Psoas muscle (tissue), 7 donors: ENCODE measurements at regions not wholly inside any gene's neighbourhood (a gene's known extent, or its start where the extent isn't known, plus 50 kb on each side); places are given as distances from the start of the nearest gene placed in this dataset.

Experiments used
- ATAC-seq, 4 donors: fragments of 200-7000 bp; cut with Tn5 transposase; one replicate each; pipeline ENCODE4 v1.9.1; 2020; ENCODE audit warnings: moderate library complexity in 3 of 4, mild to moderate bottlenecking in 2 of 4
- DNase-seq, 2 donors: peaks; one replicate each; pipeline ENCODE4 v3.0.0-alpha.2; 2020
- H3K27ac ChIP-seq: fragments of 200-600 bp; one replicate; pipeline ENCODE4 v1.8.0; 2022
- H3K27me3 ChIP-seq, 3 donors: fragments of 200-600 bp in 1 of 3; one replicate each; pipeline versions ENCODE4 v1.6.1 to v1.8.0; 2013 to 2022; ENCODE audit warnings: low read length in 2 of 3, mild to moderate bottlenecking in 2 of 3, moderate library complexity in 1 of 3; ENCODE audit not compliant: insufficient read depth in 3 of 3
- H3K36me3 ChIP-seq, 2 donors: fragments of 200-600 bp in 1 of 2; one replicate each; pipeline versions ENCODE4 v1.6.1 to v1.8.0; 2013 to 2022; ENCODE audit warnings: low read depth in 1 of 2, mild to moderate bottlenecking in 1 of 2, moderate library complexity in 1 of 2; ENCODE audit not compliant: insufficient read depth in 1 of 2
- H3K4me1 ChIP-seq: fragments of 200-600 bp; one replicate; pipeline ENCODE4 v1.8.0; 2022
- H3K4me3 ChIP-seq: fragments of 200-600 bp; one replicate; pipeline ENCODE4 v1.8.0; 2022; ENCODE audit warnings: mild to moderate bottlenecking
- H3K9me3 ChIP-seq: fragments of 200-600 bp; one replicate; pipeline ENCODE4 v1.8.0; 2022
- CTCF ChIP-seq: fragments of 200-600 bp; IDR thresholded peaks from one replicate; pipeline ENCODE4 v1.8.0; 2022; ENCODE audit warnings: antibody characterized with exemption
- WGBS, 3 donors: extraction: QIAGEN DNeasy Blood & Tissue Kit; methylation state at CpG; one replicate each; pipeline versions ENCODE4 v1.1.6 to v1.1.7; 2013; 5-methylcytosine and 5-hydroxymethylcytosine counted together
- intact Hi-C, 2 donors: fragments of 100-400 bp; cut with DNase I; formaldehyde crosslinking; loops; one replicate each; pipeline versions ENCODE4 v1.11.0 to v1.14.2; 2022
- donor health status: healthy with polysubstance abuse.
- donor health status: DM: no; HTN: no; CAD: no; lungs with moderate emphysema.
- donor health status: Bipolar disorder and iron deficiency.
- donor health status: healthy.
- donor health status: DM: yes; HTN: yes; CAD: no.
- donor health status: DM: no; HTN: no; CAD: no.
- donor health status: DM: yes; HTN: yes; CAD: no.

- ATAC-seq (no peak), DNase-seq (no peak)
- Histone ChIP-seq H3K9me3 (no peaks in the 10 kb centered on the region), H3K4me1 (no peaks in the 10 kb centered on the region), H3K27ac (no peak overlapping the region), H3K4me3 (no peak overlapping the region), H3K36me3 (no peaks in the 10 kb centered on the region), H3K27me3 (no peaks in the 10 kb centered on the region)
- intact Hi-C loops = no loop called here
- no peak for TF ChIP-seq CTCF
- WGBS, 3 donors = 87 to 90% (median 89%) methylated on average over 18 of the region's 18 CpGs
These were observed 971.7 kb downstream of the FSCB start for GRCh38 chr14:43535231-43535838.

GRCh38 chr14:43532825-43533416 is 974.2 kb downstream of the FSCB start:
- ATAC-seq (no peak), DNase-seq (no peak)
- Histone ChIP-seq H3K4me1 (no peaks in the 10 kb centered on the region), H3K36me3 (no peaks in the 10 kb centered on the region), H3K27me3 (no peaks in the 10 kb centered on the region), H3K9me3 (no peaks in the 10 kb centered on the region), H3K4me3 (no peak overlapping the region), H3K27ac (no peak overlapping the region)
- WGBS, 3 donors = 93% methylated on average over 35 to 40 of the region's 40 CpGs
- intact Hi-C loops = no loop called here
- TF ChIP-seq CTCF = no peak

DNA sequence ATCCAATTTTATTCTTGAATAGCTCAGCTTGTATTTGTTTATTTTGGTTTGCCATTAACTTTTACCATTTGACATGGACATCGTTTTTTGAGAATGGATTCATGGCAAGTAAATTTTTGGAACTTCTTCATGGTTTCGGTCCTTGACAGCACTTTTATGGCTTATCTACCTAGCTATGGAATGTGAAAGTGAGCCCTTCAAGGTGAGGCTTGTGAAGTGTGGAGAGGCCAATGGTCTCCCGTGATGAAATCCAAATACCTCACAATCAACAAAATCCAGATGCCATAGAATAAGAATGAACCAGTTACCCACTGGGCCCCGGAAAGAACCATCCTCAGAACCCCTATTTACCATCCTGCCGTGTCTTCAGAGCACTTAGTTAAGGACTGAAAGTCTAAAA is 978.8 kb downstream of the FSCB start:
- no peak for TF ChIP-seq CTCF
- no peaks in the 10 kb centered on the region for H3K27me3 ChIP-seq
- no peaks in the 10 kb centered on the region for H3K4me1 ChIP-seq
- H3K4me3 ChIP-seq = no peak overlapping the region
- DNase-seq (no peak), ATAC-seq (no peak)
- no peaks in the 10 kb centered on the region for H3K36me3 ChIP-seq
- no peak overlapping the region for H3K27ac ChIP-seq
- intact Hi-C loops = no loop called here
- WGBS, 3 donors = 80 to 83% (median 80%) methylated on average over 5 of the region's 5 CpGs
- no peaks in the 10 kb centered on the region for H3K9me3 ChIP-seq

- TF ChIP-seq CTCF = no peak
- ATAC-seq (no peak), DNase-seq (no peak)
- Histone ChIP-seq H3K4me3 (no peak overlapping the region), H3K36me3 (no peaks in the 10 kb centered on the region), H3K4me1 (no peaks in the 10 kb centered on the region), H3K9me3 (no peaks in the 10 kb centered on the region), H3K27me3 (no peaks in the 10 kb centered on the region), H3K27ac (no peak overlapping the region)
- 6 to 11% (median 10%) methylated on average over 1 of the region's 1 CpG for WGBS, 3 donors
- intact Hi-C loops = no loop called here
These were observed 981.4 kb downstream of the FSCB start for GRCh38 chr14:43525658-43526057.

DNA sequence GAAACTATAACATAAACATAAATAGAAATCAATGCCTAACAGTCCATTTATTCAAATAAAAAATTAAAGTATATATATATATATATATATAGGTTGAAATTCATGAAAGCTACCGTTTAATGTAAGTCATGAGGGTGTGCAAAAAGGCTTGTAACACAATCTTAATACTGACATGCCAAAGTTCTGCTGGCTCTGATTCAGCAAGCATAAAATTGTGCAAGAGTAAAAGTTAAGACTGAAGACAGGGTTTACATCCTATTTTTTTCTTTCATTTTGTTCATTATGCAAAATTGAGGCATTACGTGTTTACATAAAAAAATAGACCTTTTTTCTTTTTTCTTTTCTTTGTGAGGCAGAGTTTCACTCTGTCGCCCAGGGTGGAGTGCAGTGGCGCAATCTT is 984.2 kb downstream of the FSCB start:
- Histone ChIP-seq H3K27ac (no peak overlapping the region), H3K4me3 (no peak overlapping the region), H3K36me3 (no peaks in the 10 kb centered on the region), H3K9me3 (no peaks in the 10 kb centered on the region), H3K27me3 (no peaks in the 10 kb centered on the region), H3K4me1 (no peaks in the 10 kb centered on the region)
- DNase-seq (no peak), ATAC-seq (no peak)
- intact Hi-C loops = no loop called here
- TF ChIP-seq CTCF = no peak
- WGBS, 3 donors = 73 to 84% (median 78%) methylated on average over 4 of the region's 4 CpGs
